Mesothelial cell of epicardium (in vitro differentiated cells): ENCODE measurements at regions not wholly inside any gene's neighbourhood (a gene's known extent, or its start where the extent isn't known, plus 50 kb on each side); places are given as distances from the start of the nearest gene placed in this dataset.

Source experiments
- DNase-seq, 2 experiments: peaks; one replicate each; pipeline ENCODE4 v3.0.0; 2021; ENCODE audit warnings: low spot score in 2 of 2; ENCODE audit not compliant: unreplicated experiment in 2 of 2
- H3K27ac Mint-ChIP-seq: 2 replicates; pipeline ENCODE4 v1.8.0; 2021; ENCODE audit warnings: mixed read lengths
- H3K27me3 Mint-ChIP-seq: 2 replicates; pipeline ENCODE4 v1.8.0; 2021; ENCODE audit warnings: low read depth, mixed read lengths
- H3K36me3 Mint-ChIP-seq: 2 replicates; pipeline ENCODE4 v1.8.0; 2021; ENCODE audit warnings: mixed read lengths
- H3K4me1 Mint-ChIP-seq: 2 replicates; pipeline ENCODE4 v1.8.0; 2021; ENCODE audit warnings: mixed read lengths
- H3K4me3 Mint-ChIP-seq: 2 replicates; pipeline ENCODE4 v1.8.0; 2021; ENCODE audit warnings: mild to moderate bottlenecking, moderate library complexity, mixed read lengths
- H3K9me3 Mint-ChIP-seq: 2 replicates; pipeline ENCODE4 v1.8.0; 2021; ENCODE audit warnings: mixed read lengths
- CTCF ChIP-seq: fragments of 200-600 bp; sonication (generic); IDR thresholded peaks from one replicate; pipeline ENCODE4 v1.5.0; 2021; ENCODE audit warnings: antibody characterized with exemption; ENCODE audit not compliant: unreplicated experiment

DNA sequence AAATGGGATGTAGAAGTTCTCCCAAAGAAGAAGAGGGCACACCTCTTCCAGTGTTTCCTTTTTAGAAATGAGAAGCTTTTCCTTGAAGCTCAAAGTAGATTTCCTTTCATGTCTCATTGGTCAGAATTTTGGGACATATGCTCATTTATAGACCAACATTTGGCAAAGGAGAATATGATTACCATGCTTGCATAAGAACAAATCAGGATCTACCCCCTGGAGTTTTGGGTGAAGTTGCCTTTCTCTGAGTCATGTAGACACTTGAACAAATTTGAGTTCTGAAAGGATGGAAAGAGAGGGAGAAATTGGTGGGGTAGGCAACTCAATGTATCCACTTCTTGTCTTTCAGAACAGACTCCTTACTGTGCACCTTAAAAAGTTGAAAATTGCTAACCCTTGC is 409.0 kb downstream of the SLC4A3 start:
- no peaks in the 10 kb centered on the region for H3K36me3 Mint-ChIP-seq
- H3K9me3 Mint-ChIP-seq = peaks cover 4% of the 10 kb centered on the region
- no peaks in the 10 kb centered on the region for H3K27me3 Mint-ChIP-seq
- TF ChIP-seq CTCF = no peak
- no peak for DNase-seq
- peaks cover 6% of the 10 kb centered on the region for H3K4me1 Mint-ChIP-seq
- H3K27ac Mint-ChIP-seq = no peak overlapping the region
- no peak overlapping the region for H3K4me3 Mint-ChIP-seq

DNA sequence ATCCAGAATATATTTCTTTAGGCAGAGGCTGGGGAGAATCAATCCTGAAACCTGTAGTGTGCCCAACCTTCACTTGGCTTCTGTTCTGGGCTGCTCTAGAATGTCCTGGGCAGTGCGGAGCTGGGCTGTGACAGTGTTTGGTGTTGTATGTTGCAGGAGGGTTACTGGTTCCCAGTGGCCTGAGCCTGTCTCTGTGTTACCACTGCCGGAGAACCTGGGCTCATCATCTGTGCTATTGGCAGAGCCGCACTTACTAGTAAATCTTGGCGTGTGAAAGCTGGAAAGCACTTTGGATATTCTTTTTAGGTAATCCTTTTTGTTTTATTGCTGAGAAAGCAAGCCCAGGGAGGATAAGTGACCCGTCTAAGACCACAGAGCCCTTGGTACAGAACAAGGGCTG is 412.9 kb downstream of the SLC4A3 start:
- Mint-ChIP-seq H3K27ac (no peak overlapping the region), H3K4me1 (peaks cover 12% of the 10 kb centered on the region)
- TF ChIP-seq CTCF = no peak

GRCh38 chr2:220041447-220041846 is 414.0 kb downstream of the SLC4A3 start:
- no peak overlapping the region for H3K27ac Mint-ChIP-seq
- H3K4me1 Mint-ChIP-seq = peaks cover 12% of the 10 kb centered on the region
- H3K27me3 Mint-ChIP-seq = no peaks in the 10 kb centered on the region
- no peak for DNase-seq
- no peaks in the 10 kb centered on the region for H3K36me3 Mint-ChIP-seq
- H3K9me3 Mint-ChIP-seq = peaks cover 4% of the 10 kb centered on the region
- no peak for TF ChIP-seq CTCF
- no peak overlapping the region for H3K4me3 Mint-ChIP-seq

More for the DNA sequence above, 412.9 kb downstream of the SLC4A3 start:
- Mint-ChIP-seq H3K36me3 (no peaks in the 10 kb centered on the region), H3K27me3 (no peaks in the 10 kb centered on the region), H3K4me3 (no peak overlapping the region), H3K9me3 (peaks cover 4% of the 10 kb centered on the region)
- DNase-seq = no peak

- Mint-ChIP-seq H3K4me3 (no peak overlapping the region), H3K4me1 (peaks cover 12% of the 10 kb centered on the region), H3K9me3 (peaks cover 4% of the 10 kb centered on the region), H3K36me3 (no peaks in the 10 kb centered on the region), H3K27me3 (no peaks in the 10 kb centered on the region), H3K27ac (no peak overlapping the region)
- DNase-seq = no peak
- TF ChIP-seq CTCF = no peak
Observed at GRCh38 chr2:220043155-220043989, 415.9 kb downstream of the SLC4A3 start.

DNA sequence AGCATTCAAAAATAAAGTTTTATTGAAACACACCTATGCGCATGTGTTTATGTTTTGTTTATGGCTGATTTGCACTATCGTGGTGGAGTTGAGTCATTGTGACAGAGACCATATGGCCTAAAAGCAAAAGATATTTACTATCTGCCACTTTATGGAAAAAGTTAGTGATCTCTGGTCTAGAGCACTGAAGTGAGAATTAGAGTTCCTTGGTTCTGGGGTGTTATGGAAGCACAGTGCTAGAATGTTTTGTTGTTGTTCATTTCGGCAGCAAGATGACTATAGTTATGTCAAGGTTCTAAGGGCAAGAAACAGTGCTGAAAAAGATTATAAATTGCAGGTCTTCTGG is 416.5 kb downstream of the SLC4A3 start:
- Mint-ChIP-seq H3K36me3 (no peaks in the 10 kb centered on the region), H3K4me1 (peaks cover 12% of the 10 kb centered on the region), H3K27me3 (no peaks in the 10 kb centered on the region), H3K27ac (peak overlapping the region; percentile 14), H3K9me3 (peaks cover 4% of the 10 kb centered on the region), H3K4me3 (no peak overlapping the region)
- TF ChIP-seq CTCF = no peak
- DNase-seq = no peak
